NCI-H1417 (cell line): ENCODE measurements at regions not wholly inside any gene's neighbourhood (a gene's known extent, or its start where the extent isn't known, plus 50 kb on each side); places are given as distances from the start of the nearest gene placed in this dataset.

Experiments
- DNase-seq, 3 experiments: peaks; one replicate each; lab custom pipeline; 2025; lab: John Stamatoyannopoulos, UW

DNA sequence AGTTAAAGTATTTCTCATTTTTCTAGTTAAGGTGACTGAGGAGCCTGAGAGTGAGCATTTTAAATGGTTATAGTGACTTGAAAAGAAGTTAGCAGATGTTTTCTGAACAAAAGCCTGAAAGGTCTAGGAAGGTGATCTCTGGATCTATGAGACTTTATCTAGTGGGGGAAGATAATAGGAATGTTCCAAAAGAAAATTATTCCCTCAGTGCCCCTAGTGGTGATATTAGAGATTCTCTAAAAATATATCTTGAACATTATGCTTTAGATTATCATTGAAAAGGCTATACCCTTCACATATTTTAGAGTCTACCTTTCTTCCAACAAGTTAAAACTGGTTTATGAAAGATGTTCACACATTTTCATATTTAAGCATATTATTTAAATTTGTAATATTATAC, 69.0 kb upstream of the SPANXN1 start:
- peak in 1 of 3 experiments; percentile 17 for DNase-seq

DNA sequence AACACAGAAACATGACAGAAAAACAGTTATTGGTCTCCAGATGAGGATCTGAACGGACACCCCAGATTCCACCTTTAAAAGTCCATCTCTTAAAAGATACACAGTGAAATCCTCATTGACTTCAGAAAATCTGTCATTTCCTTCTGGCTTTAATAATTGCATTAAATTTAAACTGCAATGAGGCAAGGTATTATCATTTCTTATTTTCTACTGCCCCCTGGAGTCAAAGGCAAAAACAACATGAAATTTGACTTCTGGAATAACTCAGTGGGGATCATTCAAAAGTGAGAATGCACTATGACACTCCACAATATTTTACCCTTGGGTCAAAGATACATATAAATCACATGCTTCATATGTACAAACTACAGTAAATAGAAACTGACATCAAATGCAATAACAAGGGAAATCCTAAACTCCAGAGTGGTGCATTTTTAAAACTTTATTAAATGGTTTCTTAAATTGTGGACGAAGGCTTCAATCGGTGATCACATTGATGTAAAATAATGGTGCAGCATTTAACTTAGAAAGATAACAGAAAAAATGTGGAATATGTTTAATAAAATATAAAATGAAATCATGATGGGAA, 56.4 kb upstream of the SPANXN1 start:
- peak; percentile 24 to 61 (median 33) for DNase-seq
